Tongue (tissue), 1 donor: ENCODE measurements at regions not wholly inside any gene's neighbourhood (a gene's known extent, or its start where the extent isn't known, plus 50 kb on each side); places are given as distances from the start of the nearest gene placed in this dataset.

Experiments
- DNase-seq: peaks from one replicate; pipeline ENCODE4 v3.0.0-alpha.2; 2015

GRCh38 chr2:104448661-104449440 lies 405.1 kb upstream of the POU3F3 start:
- DNase-seq, result peak; percentile 5

GRCh38 chr2:104452558-104452957 lies 401.4 kb upstream of the POU3F3 start:
- DNase-seq, result no peak

GRCh38 chr2:104462731-104463130 lies 391.2 kb upstream of the POU3F3 start:
- DNase-seq, result no peak

- DNase-seq, result no peak
Measured at GRCh38 chr2:104465981-104466380, 387.9 kb upstream of the POU3F3 start.

GRCh38 chr2:104468846-104469245 lies 385.1 kb upstream of the POU3F3 start:
- no peak for DNase-seq

- DNase-seq, result no peak
Measured at GRCh38 chr2:104472076-104472475, 381.8 kb upstream of the POU3F3 start.

GRCh38 chr2:104473546-104473945 lies 380.4 kb upstream of the POU3F3 start:
- no peak for DNase-seq

- peak; percentile 9 for DNase-seq
Measured at GRCh38 chr2:104474716-104475115, 379.2 kb upstream of the POU3F3 start.

GRCh38 chr2:104476075-104476474 lies 377.8 kb upstream of the POU3F3 start:
- DNase-seq, result no peak

- DNase-seq, result no peak
Measured at GRCh38 chr2:104476563-104476988, 377.3 kb upstream of the POU3F3 start.

GRCh38 chr2:104481341-104481740 lies 372.6 kb upstream of the POU3F3 start:
- DNase-seq, result no peak

GRCh38 chr2:104487366-104487765 lies 366.5 kb upstream of the POU3F3 start:
- DNase-seq, result no peak

GRCh38 chr2:104493698-104494097 lies 360.2 kb upstream of the POU3F3 start:
- DNase-seq, result no peak

GRCh38 chr2:104501342-104501741 lies 352.6 kb upstream of the POU3F3 start:
- no peak for DNase-seq

- no peak for DNase-seq
Measured at GRCh38 chr2:104501929-104502328, 352.0 kb upstream of the POU3F3 start.

- DNase-seq, result no peak
Measured at GRCh38 chr2:104502901-104503300, 351.0 kb upstream of the POU3F3 start.

- DNase-seq, result no peak
Measured at GRCh38 chr2:104504331-104505073, 349.4 kb upstream of the POU3F3 start.

GRCh38 chr2:104518256-104518655 lies 335.7 kb upstream of the POU3F3 start:
- no peak for DNase-seq

GRCh38 chr2:104521247-104521646 lies 332.7 kb upstream of the POU3F3 start:
- no peak for DNase-seq

GRCh38 chr2:104523921-104524320 lies 330.0 kb upstream of the POU3F3 start:
- no peak for DNase-seq

GRCh38 chr2:104528101-104528500 lies 325.8 kb upstream of the POU3F3 start:
- no peak for DNase-seq

GRCh38 chr2:104531122-104531521 lies 322.8 kb upstream of the POU3F3 start:
- no peak for DNase-seq

- DNase-seq, result no peak
Measured at GRCh38 chr2:104537116-104537515, 316.8 kb upstream of the POU3F3 start.

- no peak for DNase-seq
Measured at GRCh38 chr2:104538077-104538476, 315.8 kb upstream of the POU3F3 start.
